Immature natural killer cell (primary cell): ENCODE measurements at regions not wholly inside any gene's neighbourhood (a gene's known extent, or its start where the extent isn't known, plus 50 kb on each side); places are given as distances from the start of the nearest gene placed in this dataset.
"Not testable (repeated sequence)": the region's sequence is repeated elsewhere in the genome, so short reads cannot be mapped to it uniquely, and the experiment has no call there.

ENCODE experiments used
- DNase-seq, 3 donors: peaks; one replicate each; pipeline ENCODE4 v3.0.0; 2022; ENCODE audit warnings: mixed read lengths in 1 of 3
- H3K27ac Mint-ChIP-seq, 6 donors: one replicate each; pipeline ENCODE4 v1.8.0; 2020; ENCODE audit warnings: mixed read lengths in 6 of 6, mild to moderate bottlenecking in 5 of 6, inconsistent platforms in 4 of 6, moderate library complexity in 3 of 6
- H3K27me3 Mint-ChIP-seq, 3 donors: one replicate each; pipeline ENCODE4 v1.8.0; 2020 to 2021; ENCODE audit warnings: low read depth in 3 of 3, mild to moderate bottlenecking in 3 of 3, mixed read lengths in 3 of 3, moderate library complexity in 3 of 3, inconsistent platforms in 1 of 3
- H3K36me3 Mint-ChIP-seq, 3 donors: one replicate each; pipeline ENCODE4 v1.8.0; 2020; ENCODE audit warnings: mixed read lengths in 3 of 3, inconsistent platforms in 2 of 3, mild to moderate bottlenecking in 2 of 3
- H3K4me1 Mint-ChIP-seq, 2 donors: one replicate each; pipeline ENCODE4 v1.8.0; 2020; ENCODE audit warnings: inconsistent platforms in 2 of 2, mild to moderate bottlenecking in 2 of 2, mixed read lengths in 2 of 2, moderate library complexity in 1 of 2
- H3K4me3 Mint-ChIP-seq, 5 donors: one replicate each; pipeline ENCODE4 v1.8.0; 2020; ENCODE audit warnings: mild to moderate bottlenecking in 5 of 5, mixed read lengths in 5 of 5, inconsistent platforms in 3 of 5, moderate library complexity in 3 of 5
- H3K9me3 Mint-ChIP-seq, 6 donors: one replicate each; pipeline ENCODE4 v1.8.0; 2020; ENCODE audit warnings: mild to moderate bottlenecking in 6 of 6, mixed read lengths in 6 of 6, inconsistent platforms in 4 of 6, moderate library complexity in 3 of 6

DNA sequence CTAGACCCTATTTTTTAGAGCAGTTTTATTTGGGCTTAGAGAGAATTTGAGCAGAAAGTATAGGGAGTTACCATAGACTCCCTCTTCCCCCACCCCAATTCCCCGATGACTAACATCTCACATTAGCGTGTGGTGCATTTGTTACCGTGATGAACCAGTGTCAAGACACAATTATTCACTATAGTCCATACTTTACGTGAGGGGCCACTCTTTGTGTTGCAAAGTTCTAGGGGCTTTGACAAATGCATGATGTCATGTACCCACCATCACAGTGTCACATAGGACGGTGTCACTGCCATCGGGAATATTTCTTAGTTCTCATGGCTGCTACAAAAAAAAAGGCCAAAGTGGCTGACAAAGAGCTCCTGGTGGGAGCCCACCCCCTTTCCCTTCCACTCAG is 119.1 kb downstream of the PHETA1 start:
- DNase-seq: no peak
- Mint-ChIP-seq H3K27me3 (peaks cover 0 to 3% (median 0%) of the 10 kb centered on the region in 3 donors), H3K9me3 (no peaks in the 10 kb centered on the region), H3K4me3 (no peak overlapping the region), H3K27ac (no peak overlapping the region), H3K36me3 (no peaks in the 10 kb centered on the region), H3K4me1 (no peaks in the 10 kb centered on the region)

- no peak for DNase-seq
- no peaks in the 10 kb centered on the region for H3K4me1 Mint-ChIP-seq
- peaks cover 0 to 3% (median 0%) of the 10 kb centered on the region in 3 donors for H3K27me3 Mint-ChIP-seq
- no peak overlapping the region for H3K27ac Mint-ChIP-seq
- H3K4me3 Mint-ChIP-seq: no peak overlapping the region
- H3K9me3 Mint-ChIP-seq: no peaks in the 10 kb centered on the region
- H3K36me3 Mint-ChIP-seq: no peaks in the 10 kb centered on the region
Observed at GRCh38 chr12:111249018-111249370, 119.9 kb downstream of the PHETA1 start.

DNA sequence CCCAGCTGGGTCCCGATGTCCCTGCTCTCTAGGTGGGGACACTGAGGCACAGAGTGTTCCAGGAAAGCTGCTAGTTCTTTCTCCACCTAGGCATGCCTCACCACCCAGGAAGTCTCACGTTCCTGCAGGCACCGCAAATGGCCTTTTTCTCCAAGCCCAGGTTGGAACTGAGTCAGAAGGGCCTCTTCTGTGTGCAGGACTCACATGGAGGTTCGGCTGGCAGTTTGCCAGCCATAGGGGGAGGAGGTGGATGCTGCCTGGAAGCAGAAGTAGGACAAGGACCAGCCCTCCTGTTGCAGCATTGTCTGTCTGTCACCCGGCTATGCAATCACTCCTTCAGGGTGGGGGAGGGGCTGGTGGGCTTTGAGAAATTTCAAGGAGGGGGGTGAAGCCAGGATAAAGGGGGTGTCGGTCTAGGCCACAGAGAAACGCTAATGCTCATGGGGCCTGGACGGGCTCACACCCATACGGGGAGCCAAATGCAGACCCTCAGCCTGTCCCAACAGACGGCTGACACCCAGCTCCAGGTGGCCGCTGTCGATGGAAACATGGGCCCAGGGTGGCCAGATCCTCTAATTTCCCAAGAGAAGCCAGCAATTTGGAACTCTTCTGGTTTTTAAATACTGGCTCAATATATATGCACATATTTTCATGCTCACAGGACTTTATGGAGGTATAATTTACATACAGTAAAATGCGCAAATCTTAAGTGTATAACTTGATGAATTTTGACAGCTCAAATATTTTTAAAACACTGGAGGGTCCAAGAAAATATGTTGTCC is 120.5 kb downstream of the PHETA1 start:
- H3K36me3 Mint-ChIP-seq: no peaks in the 10 kb centered on the region
- H3K27ac Mint-ChIP-seq: no peak overlapping the region
- H3K4me1 Mint-ChIP-seq: no peaks in the 10 kb centered on the region
- H3K27me3 Mint-ChIP-seq: peaks cover 0 to 3% (median 0%) of the 10 kb centered on the region in 3 donors
- no peaks in the 10 kb centered on the region for H3K9me3 Mint-ChIP-seq
- no peak overlapping the region for H3K4me3 Mint-ChIP-seq
- no peak for DNase-seq

GRCh38 chr12:111247083-111247783 is 121.7 kb downstream of the PHETA1 start:
- DNase-seq: no peak
- peaks cover 0 to 2% (median 0%) of the 10 kb centered on the region in 3 donors for H3K27me3 Mint-ChIP-seq
- no peak overlapping the region for H3K27ac Mint-ChIP-seq
- no peaks in the 10 kb centered on the region for H3K9me3 Mint-ChIP-seq
- no peaks in the 10 kb centered on the region for H3K4me1 Mint-ChIP-seq
- no peaks in the 10 kb centered on the region for H3K36me3 Mint-ChIP-seq
- H3K4me3 Mint-ChIP-seq: no peak overlapping the region

- Mint-ChIP-seq H3K9me3 (no peaks in the 10 kb centered on the region), H3K4me3 (no peak overlapping the region), H3K27ac (no peak overlapping the region), H3K27me3 (peaks cover 0 to 2% (median 0%) of the 10 kb centered on the region in 3 donors), H3K36me3 (no peaks in the 10 kb centered on the region), H3K4me1 (no peaks in the 10 kb centered on the region)
- no peak for DNase-seq
Observed at GRCh38 chr12:111246477-111247011, 122.4 kb downstream of the PHETA1 start.

DNA sequence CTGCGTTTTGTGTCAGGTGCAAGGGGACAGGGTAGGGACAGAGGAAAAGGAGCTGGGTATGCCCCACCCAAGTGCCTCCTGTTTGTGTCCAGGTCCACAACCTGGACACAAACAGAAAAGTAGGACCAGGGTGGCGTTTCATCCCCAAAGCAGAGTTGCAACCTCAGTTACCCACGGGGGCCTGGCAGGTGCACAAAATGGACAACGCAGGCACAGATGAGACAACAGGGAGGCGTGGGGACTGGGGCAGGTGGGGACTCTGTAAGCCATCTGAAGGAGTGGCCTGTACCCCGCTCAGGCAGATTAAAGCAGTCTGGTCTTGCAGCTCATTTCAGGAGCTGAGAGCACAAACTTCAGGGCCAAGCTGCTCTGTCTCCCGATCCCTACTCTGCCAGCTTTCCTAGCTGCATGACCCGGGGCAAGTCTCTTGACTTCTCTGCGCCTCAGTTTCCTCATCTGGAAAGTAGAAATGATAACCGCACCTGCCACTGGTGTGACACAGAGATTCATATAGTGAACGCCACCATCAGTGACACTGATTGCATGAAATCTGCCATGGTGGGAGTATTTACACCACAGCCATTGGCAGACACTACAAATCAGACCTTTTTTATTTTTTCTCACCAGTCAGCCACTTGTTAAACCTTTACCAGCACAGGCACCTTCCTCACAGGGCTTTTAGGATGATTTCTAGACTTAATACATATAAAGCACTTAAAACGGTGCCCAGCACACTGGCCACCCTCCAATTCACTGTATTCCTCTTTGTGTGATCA is 123.0 kb downstream of the PHETA1 start:
- H3K27me3 Mint-ChIP-seq: peaks cover 0 to 2% (median 0%) of the 10 kb centered on the region in 3 donors
- no peak for DNase-seq
- no peak overlapping the region for H3K27ac Mint-ChIP-seq
- H3K4me1 Mint-ChIP-seq: no peaks in the 10 kb centered on the region
- no peaks in the 10 kb centered on the region for H3K36me3 Mint-ChIP-seq
- no peaks in the 10 kb centered on the region for H3K9me3 Mint-ChIP-seq
- no peak overlapping the region for H3K4me3 Mint-ChIP-seq

DNA sequence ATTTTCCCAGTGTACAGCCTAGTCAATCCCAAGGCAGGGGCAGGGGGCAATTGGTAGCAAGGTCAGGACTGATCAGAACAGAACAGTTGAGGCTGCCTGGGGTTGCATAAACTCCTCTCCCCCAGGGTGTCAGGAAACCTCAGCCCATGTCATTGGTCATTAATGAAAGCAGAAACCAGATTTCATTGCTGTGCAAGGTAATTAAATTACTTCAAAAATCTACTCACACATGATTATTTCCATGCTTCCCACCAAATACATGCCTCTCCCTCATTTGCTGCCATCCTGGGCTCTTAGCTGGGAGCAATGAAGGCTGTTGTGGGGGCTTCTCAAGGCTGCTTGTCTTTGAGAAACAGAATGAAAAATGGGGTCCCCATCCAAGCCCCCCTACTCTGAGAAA is 124.2 kb downstream of the PHETA1 start:
- Mint-ChIP-seq H3K27ac (no peak overlapping the region), H3K4me1 (no peaks in the 10 kb centered on the region), H3K4me3 (no peak overlapping the region), H3K27me3 (peaks cover 0 to 2% (median 0%) of the 10 kb centered on the region in 3 donors), H3K36me3 (no peaks in the 10 kb centered on the region), H3K9me3 (no peaks in the 10 kb centered on the region)
- no peak for DNase-seq

GRCh38 chr12:111242817-111243216 is 126.1 kb downstream of the PHETA1 start:
- H3K4me1 Mint-ChIP-seq, H3K27ac Mint-ChIP-seq, H3K36me3 Mint-ChIP-seq, H3K27me3 Mint-ChIP-seq, H3K4me3 Mint-ChIP-seq, H3K9me3 Mint-ChIP-seq, DNase-seq: not testable (repeated sequence)

- peaks cover 0 to 2% (median 2%) of the 10 kb centered on the region in 3 donors for H3K27me3 Mint-ChIP-seq
- H3K4me3 Mint-ChIP-seq: no peak overlapping the region
- no peaks in the 10 kb centered on the region for H3K4me1 Mint-ChIP-seq
- H3K27ac Mint-ChIP-seq: no peak overlapping the region
- no peak for DNase-seq
- H3K9me3 Mint-ChIP-seq: no peaks in the 10 kb centered on the region
- no peaks in the 10 kb centered on the region for H3K36me3 Mint-ChIP-seq
Observed at GRCh38 chr12:111242184-111242583, 126.7 kb downstream of the PHETA1 start.

DNA sequence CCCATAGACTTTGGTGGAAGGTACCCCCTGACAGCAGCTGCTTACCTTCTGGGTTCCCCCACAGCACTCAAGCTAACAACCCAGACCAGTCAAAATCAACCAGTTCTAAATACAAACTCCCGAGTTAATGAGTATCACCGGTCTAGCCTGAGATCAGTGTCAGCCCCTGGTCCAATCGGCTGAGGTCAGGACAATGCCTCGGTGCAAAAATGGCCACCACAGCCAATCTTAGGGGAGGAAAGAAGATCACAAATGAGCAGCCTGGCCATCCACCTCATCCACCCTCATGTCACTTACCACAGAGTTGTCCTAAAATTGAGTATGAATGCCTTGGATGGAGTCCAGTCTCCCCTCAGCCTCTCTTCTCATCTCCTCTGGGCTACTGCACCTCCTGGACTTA is 128.5 kb downstream of the PHETA1 start:
- Mint-ChIP-seq H3K4me3 (no peak overlapping the region), H3K4me1 (no peaks in the 10 kb centered on the region), H3K36me3 (no peaks in the 10 kb centered on the region)

DNA sequence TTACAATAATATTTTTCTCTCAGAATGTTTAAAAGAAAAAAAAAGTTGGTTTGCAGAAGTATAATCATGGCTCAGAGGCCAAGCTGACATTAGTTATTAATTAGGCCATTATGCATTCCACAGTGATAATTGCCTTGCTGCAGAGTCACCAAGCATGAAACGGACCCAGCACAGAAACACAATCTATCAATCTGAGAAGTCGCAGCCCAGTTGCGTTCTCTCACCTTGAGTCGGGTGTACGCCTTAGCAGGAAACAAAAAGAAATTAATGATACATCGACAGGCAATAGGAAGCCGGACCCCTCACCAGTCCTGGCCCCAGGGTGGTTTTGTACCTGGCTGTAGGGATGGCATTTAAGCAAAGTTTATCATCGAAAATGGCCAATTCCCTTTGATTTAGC is 129.7 kb downstream of the PHETA1 start:
- no peak overlapping the region for H3K4me3 Mint-ChIP-seq
- peaks cover 0 to 3% (median 2%) of the 10 kb centered on the region in 3 donors for H3K27me3 Mint-ChIP-seq
- no peaks in the 10 kb centered on the region for H3K36me3 Mint-ChIP-seq
- no peak overlapping the region for H3K27ac Mint-ChIP-seq
- DNase-seq: no peak
- no peaks in the 10 kb centered on the region for H3K4me1 Mint-ChIP-seq
- H3K9me3 Mint-ChIP-seq: no peaks in the 10 kb centered on the region

More for the DNA sequence above, 128.5 kb downstream of the PHETA1 start:
- Mint-ChIP-seq H3K9me3 (no peaks in the 10 kb centered on the region), H3K27me3 (peaks cover 0 to 3% (median 2%) of the 10 kb centered on the region in 3 donors), H3K27ac (no peak overlapping the region)
- DNase-seq: no peak

GRCh38 chr12:111238075-111238734 is 130.7 kb downstream of the PHETA1 start:
- H3K9me3 Mint-ChIP-seq: no peaks in the 10 kb centered on the region
- peaks cover 0 to 3% (median 2%) of the 10 kb centered on the region in 3 donors for H3K27me3 Mint-ChIP-seq
- no peaks in the 10 kb centered on the region for H3K4me1 Mint-ChIP-seq
- H3K36me3 Mint-ChIP-seq: no peaks in the 10 kb centered on the region
- H3K27ac Mint-ChIP-seq: no peak overlapping the region
- no peak overlapping the region for H3K4me3 Mint-ChIP-seq
- DNase-seq: no peak

GRCh38 chr12:111234491-111234890 is 134.4 kb downstream of the PHETA1 start:
- not testable (repeated sequence) for H3K36me3 Mint-ChIP-seq, H3K27me3 Mint-ChIP-seq

More at GRCh38 chr12:111234491-111234890, 134.4 kb downstream of the PHETA1 start:
- H3K9me3 Mint-ChIP-seq, H3K4me3 Mint-ChIP-seq, H3K27ac Mint-ChIP-seq, H3K4me1 Mint-ChIP-seq, DNase-seq: not testable (repeated sequence)
